Karpas-422 (cell line): ENCODE measurements at regions not wholly inside any gene's neighbourhood (a gene's known extent, or its start where the extent isn't known, plus 50 kb on each side); places are given as distances from the start of the nearest gene placed in this dataset.

Experiments
- DNase-seq: peaks from one replicate; pipeline ENCODE4 v3.0.0-alpha.2; 2015
- H2AFZ ChIP-seq: fragments of 200-600 bp; sonication (generic); 2 replicates; pipeline ENCODE4 v1.6.1; 2014; ENCODE audit warnings: antibody characterized with exemption, low read length, mixed read lengths
- H3K27ac ChIP-seq: fragments of 200-600 bp; sonication (generic); 2 replicates; pipeline ENCODE4 v1.5.1; 2014; ENCODE audit warnings: mild to moderate bottlenecking, low read length, moderate library complexity
- H3K27me3 ChIP-seq: fragments of 200-600 bp; sonication (generic); 2 replicates; pipeline ENCODE4 v1.6.1; 2014; ENCODE audit warnings: low read length, mixed read lengths
- H3K36me3 ChIP-seq: fragments of 200-600 bp; sonication (generic); 2 replicates; pipeline ENCODE4 v1.6.1; 2014; ENCODE audit warnings: low read length, mixed read lengths; ENCODE audit not compliant: insufficient read depth
- H3K4me1 ChIP-seq: fragments of 200-600 bp; sonication (generic); 2 replicates; pipeline ENCODE4 v1.6.1; 2014; ENCODE audit warnings: mild to moderate bottlenecking, low read length, mixed read lengths
- H3K4me2 ChIP-seq: fragments of 200-600 bp; sonication (generic); 2 replicates; pipeline ENCODE4 v1.6.1; 2014; ENCODE audit warnings: low read length, low read depth, mild to moderate bottlenecking; ENCODE audit not compliant: poor library complexity, severe bottlenecking
- H3K4me3 ChIP-seq: fragments of 200-600 bp; sonication (generic); 2 replicates; pipeline ENCODE4 v1.5.1; 2014; ENCODE audit warnings: mild to moderate bottlenecking, antibody characterized with exemption, low read length, mixed read lengths
- H3K79me2 ChIP-seq: fragments of 200-600 bp; sonication (generic); 2 replicates; pipeline ENCODE4 v1.6.1; 2014; ENCODE audit warnings: mild to moderate bottlenecking, low read length, mixed read lengths
- H3K9ac ChIP-seq: fragments of 200-600 bp; sonication (generic); 2 replicates; pipeline ENCODE4 v1.6.0; 2014; ENCODE audit warnings: low read length
- H3K9me2 ChIP-seq: fragments of 200-600 bp; sonication (generic), shearing (Covaris generic); replicated peaks from 2 replicates; pipeline ENCODE4 v1.6.0; 2014; ENCODE audit warnings: mild to moderate bottlenecking, low read length, moderate library complexity; ENCODE audit not compliant: insufficient read depth
- H3K9me3 ChIP-seq: fragments of 300-700, 200-600 bp; sonication (generic); 2 replicates; pipeline ENCODE4 v1.6.1; 2014; ENCODE audit warnings: low read length, mixed read lengths
- H4K20me1 ChIP-seq: fragments of 200-600 bp; sonication (generic); 2 replicates; pipeline ENCODE4 v1.6.1; 2014; ENCODE audit warnings: mild to moderate bottlenecking, antibody characterized with exemption, low read length, low read depth; ENCODE audit not compliant: insufficient read depth

DNA sequence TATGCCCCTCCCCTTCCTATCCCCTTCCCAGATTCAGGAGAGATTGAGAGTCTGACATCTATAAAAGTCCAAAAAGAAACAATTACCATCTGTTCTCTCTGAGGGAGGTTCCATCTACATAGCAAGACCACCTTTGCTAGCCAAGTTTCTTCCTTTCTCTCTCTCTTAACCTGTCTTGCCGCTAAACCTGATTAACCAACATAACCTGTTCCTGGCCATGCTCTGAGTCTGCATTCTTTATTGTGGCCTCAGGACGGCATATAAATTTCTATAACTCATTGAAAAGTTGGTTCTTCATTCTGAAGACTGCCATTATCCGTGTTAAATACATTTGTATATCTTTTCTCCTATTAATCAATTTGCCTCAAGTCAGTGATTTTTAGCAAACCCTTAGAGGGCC, 594.0 kb downstream of the KCNH5 start:
- Histone ChIP-seq H3K9me2 (no peaks in the 10 kb centered on the region), H3K79me2 (no peaks in the 10 kb centered on the region), H3K9ac (no peak overlapping the region), H3K36me3 (no peaks in the 10 kb centered on the region), H3K4me2 (no peak overlapping the region), H3K27ac (no peak overlapping the region), H3K4me3 (no peak overlapping the region), H2AFZ (no peak overlapping the region), H4K20me1 (no peaks in the 10 kb centered on the region), H3K9me3 (no peaks in the 10 kb centered on the region), H3K4me1 (no peaks in the 10 kb centered on the region), H3K27me3 (0 out of 2 replicates have a peak, but pooled peaks cover 1% of the 10 kb centered on the region)
- DNase-seq = no peak

- Histone ChIP-seq H3K4me1 (no peaks in the 10 kb centered on the region), H3K36me3 (no peaks in the 10 kb centered on the region), H2AFZ (no peak overlapping the region), H3K4me2 (no peak overlapping the region), H3K4me3 (no peak overlapping the region), H4K20me1 (no peaks in the 10 kb centered on the region), H3K9me2 (no peaks in the 10 kb centered on the region), H3K27ac (no peak overlapping the region), H3K79me2 (no peaks in the 10 kb centered on the region), H3K27me3 (0 out of 2 replicates have a peak, but pooled peaks cover 2% of the 10 kb centered on the region), H3K9ac (no peak overlapping the region), H3K9me3 (no peaks in the 10 kb centered on the region)
- no peak for DNase-seq
Measured at GRCh38 chr14:62453226-62453625, 592.0 kb downstream of the KCNH5 start.

DNA sequence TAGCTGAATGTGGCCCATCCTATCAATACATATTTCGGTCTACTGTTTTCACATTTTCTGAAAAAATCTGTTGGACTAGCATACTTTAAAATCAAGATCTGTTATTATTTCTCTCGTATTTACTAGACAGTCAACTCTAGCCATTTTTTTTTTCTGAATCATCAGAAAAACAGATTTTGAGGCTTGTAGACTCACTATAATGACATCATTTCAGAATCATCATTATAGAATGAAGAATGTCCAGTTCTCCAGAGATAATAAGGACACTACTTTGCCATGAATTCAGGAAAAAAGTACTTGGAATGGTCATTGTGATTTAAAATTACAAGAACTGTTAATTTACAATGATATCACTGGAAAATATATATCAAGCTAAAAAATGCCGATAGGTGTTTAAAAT, 589.8 kb downstream of the KCNH5 start:
- Histone ChIP-seq H3K9me3 (no peaks in the 10 kb centered on the region), H3K27ac (no peak overlapping the region), H4K20me1 (no peaks in the 10 kb centered on the region), H3K4me2 (no peak overlapping the region), H3K27me3 (0 out of 2 replicates have a peak, but pooled peaks cover 2% of the 10 kb centered on the region), H2AFZ (no peak overlapping the region), H3K36me3 (no peaks in the 10 kb centered on the region), H3K9me2 (no peaks in the 10 kb centered on the region), H3K4me3 (no peak overlapping the region), H3K4me1 (no peaks in the 10 kb centered on the region), H3K9ac (no peak overlapping the region), H3K79me2 (no peaks in the 10 kb centered on the region)
- DNase-seq = no peak

- no peaks in the 10 kb centered on the region for H4K20me1 ChIP-seq
- no peaks in the 10 kb centered on the region for H3K36me3 ChIP-seq
- H2AFZ ChIP-seq = no peak overlapping the region
- no peaks in the 10 kb centered on the region for H3K79me2 ChIP-seq
- no peak overlapping the region for H3K4me3 ChIP-seq
- no peak overlapping the region for H3K9ac ChIP-seq
- H3K9me3 ChIP-seq = no peaks in the 10 kb centered on the region
- H3K4me2 ChIP-seq = no peak overlapping the region
- DNase-seq = no peak
- no peaks in the 10 kb centered on the region for H3K9me2 ChIP-seq
- H3K27ac ChIP-seq = no peak overlapping the region
- no peaks in the 10 kb centered on the region for H3K27me3 ChIP-seq
- H3K4me1 ChIP-seq = no peaks in the 10 kb centered on the region
Measured at GRCh38 chr14:62462988-62463387, 582.3 kb downstream of the KCNH5 start.

- Histone ChIP-seq H3K9me2 (no peaks in the 10 kb centered on the region), H3K27ac (no peak overlapping the region), H3K4me1 (no peaks in the 10 kb centered on the region), H3K9ac (no peak overlapping the region), H3K4me2 (no peak overlapping the region), H3K79me2 (no peaks in the 10 kb centered on the region), H2AFZ (no peak overlapping the region), H3K4me3 (no peak overlapping the region), H4K20me1 (no peaks in the 10 kb centered on the region), H3K9me3 (no peaks in the 10 kb centered on the region), H3K36me3 (no peaks in the 10 kb centered on the region), H3K27me3 (no peaks in the 10 kb centered on the region)
- no peak for DNase-seq
Measured at GRCh38 chr14:62468946-62469345, 576.3 kb downstream of the KCNH5 start.

- Histone ChIP-seq H3K4me3 (no peak overlapping the region), H2AFZ (no peak overlapping the region), H3K27me3 (no peaks in the 10 kb centered on the region), H3K9me3 (no peaks in the 10 kb centered on the region), H3K4me2 (no peak overlapping the region), H3K79me2 (no peaks in the 10 kb centered on the region), H3K27ac (no peak overlapping the region), H3K9me2 (no peaks in the 10 kb centered on the region), H3K9ac (no peak overlapping the region), H3K36me3 (no peaks in the 10 kb centered on the region), H4K20me1 (no peaks in the 10 kb centered on the region), H3K4me1 (no peaks in the 10 kb centered on the region)
- DNase-seq = no peak
Measured at GRCh38 chr14:62470935-62471334, 574.3 kb downstream of the KCNH5 start.

- Histone ChIP-seq H3K9ac (no peak overlapping the region), H4K20me1 (no peaks in the 10 kb centered on the region), H3K4me1 (no peaks in the 10 kb centered on the region)
Measured at GRCh38 chr14:62491146-62491545, 554.1 kb downstream of the KCNH5 start.

GRCh38 chr14:62497708-62498107, 547.5 kb downstream of the KCNH5 start:
- H3K4me2 ChIP-seq = no peak overlapping the region
- no peak overlapping the region for H2AFZ ChIP-seq
- peaks cover 8% of the 10 kb centered on the region; the same call in 1 of the 2 replicates for H3K9me3 ChIP-seq
- no peaks in the 10 kb centered on the region for H3K36me3 ChIP-seq
- H3K4me1 ChIP-seq = no peaks in the 10 kb centered on the region
- H3K79me2 ChIP-seq = no peaks in the 10 kb centered on the region
- no peaks in the 10 kb centered on the region for H4K20me1 ChIP-seq
- H3K9ac ChIP-seq = no peak overlapping the region
- no peak overlapping the region for H3K27ac ChIP-seq
- H3K27me3 ChIP-seq = no peaks in the 10 kb centered on the region
- H3K4me3 ChIP-seq = no peak overlapping the region
- DNase-seq = no peak
- no peaks in the 10 kb centered on the region; the same call in 1 of the 2 replicates for H3K9me2 ChIP-seq

More at GRCh38 chr14:62491146-62491545, 554.1 kb downstream of the KCNH5 start:
- H3K4me2 ChIP-seq = no peak overlapping the region
- H3K36me3 ChIP-seq = no peaks in the 10 kb centered on the region
- no peaks in the 10 kb centered on the region for H3K9me3 ChIP-seq
- no peaks in the 10 kb centered on the region; the same call in 1 of the 2 replicates for H3K9me2 ChIP-seq
- no peaks in the 10 kb centered on the region for H3K79me2 ChIP-seq
- no peak overlapping the region for H2AFZ ChIP-seq
- H3K4me3 ChIP-seq = no peak overlapping the region
- no peak for DNase-seq
- no peak overlapping the region for H3K27ac ChIP-seq
- no peaks in the 10 kb centered on the region for H3K27me3 ChIP-seq
